Uterus (tissue), 2 donors: ENCODE measurements at regions not wholly inside any gene's neighbourhood (a gene's known extent, or its start where the extent isn't known, plus 50 kb on each side); places are given as distances from the start of the nearest gene placed in this dataset.

Experiments used
- POLR2A ChIP-seq, 2 donors: fragments of 450-650 bp; IDR thresholded peaks; one replicate each; pipeline ENCODE4 v1.6.1; 2016; ENCODE audit warnings: antibody characterized with exemption in 2 of 2, mild to moderate bottlenecking in 1 of 2, moderate library complexity in 1 of 2
- TF ChIP-seq, protein P1 (sequence below), 4 experiments: fragments of 200-600 bp in 2 of 4; fragments of 450-650 bp in 2 of 4; sonication (generic) in 2 of 4; IDR thresholded peaks; one replicate each; pipeline ENCODE4 v1.5.1; 2016 to 2019; ENCODE audit warnings: antibody characterized with exemption in 4 of 4, mild to moderate bottlenecking in 2 of 4, moderate library complexity in 1 of 4

GRCh38 chr4:126341927-126342326, 1027.2 kb downstream of the FAT4 start:
- TF ChIP-seq, protein P1, sequence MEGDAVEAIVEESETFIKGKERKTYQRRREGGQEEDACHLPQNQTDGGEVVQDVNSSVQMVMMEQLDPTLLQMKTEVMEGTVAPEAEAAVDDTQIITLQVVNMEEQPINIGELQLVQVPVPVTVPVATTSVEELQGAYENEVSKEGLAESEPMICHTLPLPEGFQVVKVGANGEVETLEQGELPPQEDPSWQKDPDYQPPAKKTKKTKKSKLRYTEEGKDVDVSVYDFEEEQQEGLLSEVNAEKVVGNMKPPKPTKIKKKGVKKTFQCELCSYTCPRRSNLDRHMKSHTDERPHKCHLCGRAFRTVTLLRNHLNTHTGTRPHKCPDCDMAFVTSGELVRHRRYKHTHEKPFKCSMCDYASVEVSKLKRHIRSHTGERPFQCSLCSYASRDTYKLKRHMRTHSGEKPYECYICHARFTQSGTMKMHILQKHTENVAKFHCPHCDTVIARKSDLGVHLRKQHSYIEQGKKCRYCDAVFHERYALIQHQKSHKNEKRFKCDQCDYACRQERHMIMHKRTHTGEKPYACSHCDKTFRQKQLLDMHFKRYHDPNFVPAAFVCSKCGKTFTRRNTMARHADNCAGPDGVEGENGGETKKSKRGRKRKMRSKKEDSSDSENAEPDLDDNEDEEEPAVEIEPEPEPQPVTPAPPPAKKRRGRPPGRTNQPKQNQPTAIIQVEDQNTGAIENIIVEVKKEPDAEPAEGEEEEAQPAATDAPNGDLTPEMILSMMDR (IDR thresholded peaks at IDR 0.05): no peak
- no peak for TF ChIP-seq POLR2A (IDR thresholded peaks at IDR 0.05)
